ENCODE measurements at regions not wholly inside any gene's neighbourhood (a gene's known extent, or its start where the extent isn't known, plus 50 kb on each side); places are given as distances from the start of the nearest gene placed in this dataset.

GRCh38 chr5:85545129-85545528 is 1072.6 kb upstream of the COX7C start:
- TF ChIP-seq POLR2AphosphoS5 (IDR thresholded peaks at IDR 0.05; ENCODE audit: borderline replicate concordance, low read depth, low read length): no peak
- TF ChIP-seq EZH2 (IDR thresholded peaks at IDR 0.05): no peak
